ENCODE measurements at regions not wholly inside any gene's neighbourhood (a gene's known extent, or its start where the extent isn't known, plus 50 kb on each side); places are given as distances from the start of the nearest gene placed in this dataset.

DNA sequence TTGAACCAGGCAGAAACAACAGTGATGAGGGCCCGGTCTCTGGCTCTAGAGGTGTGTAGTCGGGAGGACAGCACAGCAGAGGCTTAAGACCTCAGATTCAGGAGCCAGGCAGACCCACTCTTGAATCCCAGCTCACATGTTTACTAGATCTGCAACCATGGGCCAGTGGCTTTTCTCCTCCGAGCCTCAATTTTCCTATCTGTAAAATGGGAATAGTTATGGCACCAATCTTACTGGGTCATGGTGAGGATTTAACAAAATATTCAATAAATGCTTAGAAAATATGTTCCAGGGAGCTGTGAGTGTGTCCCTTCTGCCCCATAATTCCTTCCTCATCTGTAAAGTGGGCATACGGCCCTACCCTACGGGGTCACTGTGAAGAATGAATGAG lies 506.9 kb downstream of the SHQ1 start:
- Mint-ChIP-seq H3K27ac (ENCODE audit: unreplicated experiment) (no peak overlapping the region), H3K27me3 (ENCODE audit: unreplicated experiment) (peaks cover 7% of the 10 kb centered on the region), H3K4me1 (ENCODE audit: low read depth, unreplicated experiment) (peaks cover 5% of the 10 kb centered on the region), H3K36me3 (ENCODE audit: unreplicated experiment) (no peaks in the 10 kb centered on the region), H3K9me3 (ENCODE audit: unreplicated experiment) (no peaks in the 10 kb centered on the region), H3K4me3 (ENCODE audit: unreplicated experiment) (no peak overlapping the region)
- DNase-seq: no peak
- TF ChIP-seq CTCF (IDR thresholded peaks at IDR 0.05; ENCODE audit: partially characterized antibody, unreplicated experiment): no peak

DNA sequence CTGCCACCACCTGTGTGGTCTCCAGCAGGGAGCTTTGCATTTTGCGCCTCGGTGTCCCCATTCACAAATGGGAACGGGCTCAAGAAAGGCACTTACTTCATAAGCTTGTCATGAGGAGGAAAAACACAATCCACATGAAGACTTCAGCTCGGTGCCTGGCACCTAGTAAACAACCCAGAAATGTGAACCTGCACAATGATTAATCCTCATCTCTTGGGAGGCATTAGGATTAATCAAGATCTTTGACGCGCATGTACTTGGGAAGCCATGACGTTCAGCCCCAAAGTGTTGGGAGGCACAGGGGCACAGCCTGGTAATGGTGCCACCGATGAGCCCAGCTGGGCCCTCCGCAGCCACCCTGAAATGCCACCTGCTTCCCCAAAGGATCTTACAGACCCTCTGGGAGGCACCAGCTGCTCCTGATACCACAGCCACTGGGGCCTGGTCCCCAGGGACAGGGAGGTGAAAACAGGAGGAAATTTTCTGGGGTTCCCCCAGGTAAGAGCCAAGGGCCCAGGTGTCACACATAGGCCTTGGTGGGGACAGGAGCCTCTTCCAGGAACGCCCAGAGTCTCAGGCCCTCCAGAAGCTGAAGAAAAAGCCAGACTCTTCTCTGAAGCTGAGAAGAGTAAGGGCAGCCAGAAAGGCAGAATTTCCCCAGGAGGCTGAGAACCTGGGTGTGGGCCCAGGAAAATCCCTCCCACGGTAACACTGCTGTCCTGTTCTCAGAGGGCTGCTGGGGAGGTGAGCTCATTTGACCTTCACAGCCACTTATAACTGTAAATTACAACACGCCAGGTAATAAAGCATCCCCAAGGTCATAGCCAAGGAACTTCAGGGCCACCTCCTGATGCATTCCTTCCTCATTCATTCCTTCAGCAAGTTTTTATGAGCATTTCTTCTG lies 507.5 kb downstream of the SHQ1 start:
- Mint-ChIP-seq H3K27me3 (ENCODE audit: unreplicated experiment) (peaks cover 7% of the 10 kb centered on the region), H3K4me1 (ENCODE audit: low read depth, unreplicated experiment) (peaks cover 5% of the 10 kb centered on the region), H3K4me3 (ENCODE audit: unreplicated experiment) (no peak overlapping the region), H3K27ac (ENCODE audit: unreplicated experiment) (peak overlapping the region; percentile 25), H3K9me3 (ENCODE audit: unreplicated experiment) (no peaks in the 10 kb centered on the region), H3K36me3 (ENCODE audit: unreplicated experiment) (no peaks in the 10 kb centered on the region)
- no peak for TF ChIP-seq CTCF (IDR thresholded peaks at IDR 0.05; ENCODE audit: partially characterized antibody, unreplicated experiment)
- no peak for DNase-seq

- Mint-ChIP-seq H3K4me3 (ENCODE audit: unreplicated experiment) (no peak overlapping the region), H3K27me3 (ENCODE audit: unreplicated experiment) (peaks cover 7% of the 10 kb centered on the region), H3K4me1 (ENCODE audit: low read depth, unreplicated experiment) (peaks cover 5% of the 10 kb centered on the region), H3K9me3 (ENCODE audit: unreplicated experiment) (no peaks in the 10 kb centered on the region), H3K27ac (ENCODE audit: unreplicated experiment) (no peak overlapping the region), H3K36me3 (ENCODE audit: unreplicated experiment) (no peaks in the 10 kb centered on the region)
- no peak for TF ChIP-seq CTCF (IDR thresholded peaks at IDR 0.05; ENCODE audit: partially characterized antibody, unreplicated experiment)
- DNase-seq: no peak
These were observed 508.2 kb downstream of the SHQ1 start for GRCh38 chr3:72340056-72340455.

DNA sequence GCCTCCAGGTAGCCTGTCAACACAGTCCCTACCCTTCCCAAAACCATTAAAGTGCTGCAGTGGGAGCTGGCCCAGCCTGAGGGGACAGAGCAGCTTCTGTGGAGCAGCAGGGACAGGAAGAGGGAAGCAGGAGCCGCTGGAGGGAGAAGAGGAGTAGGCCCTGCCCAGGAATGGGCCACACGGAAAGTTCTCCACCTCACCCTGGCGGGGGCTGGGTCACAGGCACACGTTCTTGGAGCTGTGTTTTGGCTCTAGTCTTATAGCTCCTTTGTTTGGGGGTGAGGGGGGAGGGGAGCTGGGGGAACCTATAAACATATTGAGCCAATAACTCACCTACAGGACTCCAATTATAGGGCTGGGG lies 508.6 kb downstream of the SHQ1 start:
- Mint-ChIP-seq H3K27me3 (ENCODE audit: unreplicated experiment) (peaks cover 9% of the 10 kb centered on the region), H3K27ac (ENCODE audit: unreplicated experiment) (no peak overlapping the region), H3K4me3 (ENCODE audit: unreplicated experiment) (no peak overlapping the region), H3K9me3 (ENCODE audit: unreplicated experiment) (no peaks in the 10 kb centered on the region), H3K36me3 (ENCODE audit: unreplicated experiment) (no peaks in the 10 kb centered on the region), H3K4me1 (ENCODE audit: low read depth, unreplicated experiment) (peaks cover 7% of the 10 kb centered on the region)
- TF ChIP-seq CTCF (IDR thresholded peaks at IDR 0.05; ENCODE audit: partially characterized antibody, unreplicated experiment): no peak
- no peak for DNase-seq

- Mint-ChIP-seq H3K27me3 (ENCODE audit: unreplicated experiment) (peaks cover 10% of the 10 kb centered on the region), H3K27ac (ENCODE audit: unreplicated experiment) (no peak overlapping the region), H3K36me3 (ENCODE audit: unreplicated experiment) (no peaks in the 10 kb centered on the region), H3K9me3 (ENCODE audit: unreplicated experiment) (no peaks in the 10 kb centered on the region), H3K4me3 (ENCODE audit: unreplicated experiment) (no peak overlapping the region), H3K4me1 (ENCODE audit: low read depth, unreplicated experiment) (peaks cover 8% of the 10 kb centered on the region)
- no peak for TF ChIP-seq CTCF (IDR thresholded peaks at IDR 0.05; ENCODE audit: partially characterized antibody, unreplicated experiment)
- no peak for DNase-seq
These were observed 509.1 kb downstream of the SHQ1 start for GRCh38 chr3:72338942-72339669.

Data from glutamatergic neuron (in vitro differentiated cells).